HK-2 (cell line): ENCODE measurements at regions not wholly inside any gene's neighbourhood (a gene's known extent, or its start where the extent isn't known, plus 50 kb on each side); places are given as distances from the start of the nearest gene placed in this dataset.
"Not testable (repeated sequence)": the region's sequence is repeated elsewhere in the genome, so short reads cannot be mapped to it uniquely, and the experiment has no call there.

Experiments
- DNase-seq: peaks from one replicate; pipeline ENCODE4 v3.0.0-alpha.2; 2018; ENCODE audit not compliant: unreplicated experiment

GRCh38 chr2:90052113-90052631 lies 1360.7 kb downstream of the RPIA start:
- DNase-seq = not testable (repeated sequence)

- peak; percentile 30 for DNase-seq
Measured at GRCh38 chr2:90069290-90069894, 1377.9 kb downstream of the RPIA start.

- DNase-seq = no peak
Measured at GRCh38 chr2:90076311-90076710, 1384.8 kb downstream of the RPIA start.

GRCh38 chr2:90077948-90078347 lies 1386.5 kb downstream of the RPIA start:
- no peak for DNase-seq

- DNase-seq = no peak
Measured at GRCh38 chr2:90079374-90079773, 1387.9 kb downstream of the RPIA start.

GRCh38 chr2:90087792-90088191 lies 1396.3 kb downstream of the RPIA start:
- DNase-seq = not testable (repeated sequence)

GRCh38 chr2:90093571-90094270 lies 1402.2 kb downstream of the RPIA start:
- DNase-seq = not testable (repeated sequence)

GRCh38 chr2:90097617-90098016 lies 1406.1 kb downstream of the RPIA start:
- DNase-seq = not testable (repeated sequence)

- peak; percentile 3 for DNase-seq
Measured at GRCh38 chr2:90105142-90105541, 1413.7 kb downstream of the RPIA start.

- DNase-seq = peak; percentile 0
Measured at GRCh38 chr2:90123409-90123808, 1431.9 kb downstream of the RPIA start.

GRCh38 chr2:90139046-90139445 lies 1447.6 kb downstream of the RPIA start:
- not testable (repeated sequence) for DNase-seq

- not testable (repeated sequence) for DNase-seq
Measured at GRCh38 chr2:90141558-90141957, 1450.1 kb downstream of the RPIA start.

GRCh38 chr2:90151805-90152204 lies 1460.3 kb downstream of the RPIA start:
- DNase-seq = not testable (repeated sequence)

- DNase-seq = not testable (repeated sequence)
Measured at GRCh38 chr2:90170978-90171377, 1479.5 kb downstream of the RPIA start.

- DNase-seq = not testable (repeated sequence)
Measured at GRCh38 chr2:90173081-90173480, 1481.6 kb downstream of the RPIA start.

GRCh38 chr2:90179591-90179990 lies 1488.1 kb downstream of the RPIA start:
- not testable (repeated sequence) for DNase-seq

- DNase-seq = peak; percentile 16
Measured at GRCh38 chr2:90207454-90208058, 1516.1 kb downstream of the RPIA start.

- DNase-seq = no peak
Measured at GRCh38 chr2:90209009-90209408, 1517.5 kb downstream of the RPIA start.

GRCh38 chr2:90209806-90210205 lies 1518.3 kb downstream of the RPIA start:
- no peak for DNase-seq

GRCh38 chr2:90215880-90216279 lies 1524.4 kb downstream of the RPIA start:
- DNase-seq = not testable (repeated sequence)

- DNase-seq = not testable (repeated sequence)
Measured at GRCh38 chr2:90216801-90217200, 1525.3 kb downstream of the RPIA start.

GRCh38 chr2:90218534-90218933 lies 1527.1 kb downstream of the RPIA start:
- not testable (repeated sequence) for DNase-seq
